ENCODE measurements at regions not wholly inside any gene's neighbourhood (a gene's known extent, or its start where the extent isn't known, plus 50 kb on each side); places are given as distances from the start of the nearest gene placed in this dataset.

GRCh38 chr17:12257176-12257575, 236.5 kb downstream of the MAP2K4 start:
- FAIRE-seq (no peak), DNase-seq (ENCODE audit: low read depth, low spot score) (no peak)
- dilution Hi-C loops (cut with MboI; ENCODE audit: extremely low pct_ligation_motif_present, low sequenced_read_pairs) = no loop called here
- no peaks in the 10 kb centered on the region for H3K36me3 ChIP-seq (ENCODE audit: control insufficient read depth in 2 of 2, extremely low read depth in 1 of 2, insufficient read depth in 2 of 2, low read length in 2 of 2)
- H3K27me3 ChIP-seq (ENCODE audit: control insufficient read depth, extremely low read depth, insufficient read depth, low read length) = no peaks in the 10 kb centered on the region
- no peaks in the 10 kb centered on the region for H4K20me1 ChIP-seq (ENCODE audit: control insufficient read depth, extremely low read depth, insufficient read depth, low read length)
- no peaks in the 10 kb centered on the region for H3K9me1 ChIP-seq (ENCODE audit: control insufficient read depth, extremely low read depth, insufficient read depth, low read length)
- H3K4me2 ChIP-seq (ENCODE audit: control insufficient read depth, extremely low read depth, insufficient read depth, low read depth, low read length) = no peak overlapping the region
- no peak overlapping the region for H3K9ac ChIP-seq (ENCODE audit: control insufficient read depth, extremely low read depth, insufficient read depth, low read length)
- H3K4me3 ChIP-seq (ENCODE audit: control insufficient read depth in 2 of 3, extremely low read depth in 1 of 3, insufficient read depth in 2 of 3, low read depth in 1 of 3, low read length in 3 of 3) = no peak overlapping the region
- H3K27ac ChIP-seq (ENCODE audit: control insufficient read depth, insufficient read depth, low read length) = no peak overlapping the region
- no peaks in the 10 kb centered on the region for H3K79me2 ChIP-seq (ENCODE audit: control insufficient read depth, insufficient read depth, low read length)
- no peak for TF ChIP-seq EZH2 (IDR thresholded peaks at IDR 0.05; ENCODE audit: low read length)
- TF ChIP-seq, protein P1, sequence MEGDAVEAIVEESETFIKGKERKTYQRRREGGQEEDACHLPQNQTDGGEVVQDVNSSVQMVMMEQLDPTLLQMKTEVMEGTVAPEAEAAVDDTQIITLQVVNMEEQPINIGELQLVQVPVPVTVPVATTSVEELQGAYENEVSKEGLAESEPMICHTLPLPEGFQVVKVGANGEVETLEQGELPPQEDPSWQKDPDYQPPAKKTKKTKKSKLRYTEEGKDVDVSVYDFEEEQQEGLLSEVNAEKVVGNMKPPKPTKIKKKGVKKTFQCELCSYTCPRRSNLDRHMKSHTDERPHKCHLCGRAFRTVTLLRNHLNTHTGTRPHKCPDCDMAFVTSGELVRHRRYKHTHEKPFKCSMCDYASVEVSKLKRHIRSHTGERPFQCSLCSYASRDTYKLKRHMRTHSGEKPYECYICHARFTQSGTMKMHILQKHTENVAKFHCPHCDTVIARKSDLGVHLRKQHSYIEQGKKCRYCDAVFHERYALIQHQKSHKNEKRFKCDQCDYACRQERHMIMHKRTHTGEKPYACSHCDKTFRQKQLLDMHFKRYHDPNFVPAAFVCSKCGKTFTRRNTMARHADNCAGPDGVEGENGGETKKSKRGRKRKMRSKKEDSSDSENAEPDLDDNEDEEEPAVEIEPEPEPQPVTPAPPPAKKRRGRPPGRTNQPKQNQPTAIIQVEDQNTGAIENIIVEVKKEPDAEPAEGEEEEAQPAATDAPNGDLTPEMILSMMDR (optimal IDR thresholded peaks at IDR 0.05 in 1 of 3, IDR thresholded peaks at IDR 0.05 in 1 of 3, conservative IDR thresholded peaks at IDR 0.05 in 1 of 3; ENCODE audit: extremely low read depth in 1 of 3, insufficient read depth in 2 of 3, low read length in 3 of 3) = no peak
- H3K9me3 ChIP-seq (ENCODE audit: control insufficient read depth, low read depth, low read length) = peaks cover 2% of the 10 kb centered on the region
- no peak overlapping the region for H2AFZ ChIP-seq (ENCODE audit: control insufficient read depth, low read length)
- H3K4me1 ChIP-seq (ENCODE audit: control insufficient read depth, extremely low read depth, insufficient read depth, low read length) = no peaks in the 10 kb centered on the region

DNA sequence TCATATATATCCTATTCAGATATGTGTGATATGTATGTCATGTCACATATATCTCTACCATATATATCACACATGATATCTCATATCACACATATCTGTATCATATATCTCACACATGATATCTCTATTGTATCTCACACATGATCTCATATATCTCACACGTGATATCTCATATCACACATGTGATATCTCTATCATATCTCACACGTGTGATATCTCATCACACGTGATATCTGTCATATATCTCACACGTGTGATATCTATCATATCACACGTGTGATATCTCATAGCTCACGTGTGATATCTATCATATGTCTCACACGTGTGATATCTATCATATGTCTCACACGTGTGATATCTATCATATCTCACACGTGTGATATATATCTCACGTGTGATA, 240.7 kb downstream of the MAP2K4 start:
- Histone ChIP-seq H2AFZ (ENCODE audit: control insufficient read depth, low read length) (no peak overlapping the region), H3K9ac (ENCODE audit: control insufficient read depth, extremely low read depth, insufficient read depth, low read length) (no peak overlapping the region), H4K20me1 (ENCODE audit: control insufficient read depth, extremely low read depth, insufficient read depth, low read length) (no peaks in the 10 kb centered on the region), H3K79me2 (ENCODE audit: control insufficient read depth, insufficient read depth, low read length) (no peaks in the 10 kb centered on the region), H3K4me1 (ENCODE audit: control insufficient read depth, extremely low read depth, insufficient read depth, low read length) (no peaks in the 10 kb centered on the region), H3K9me3 (ENCODE audit: control insufficient read depth, low read depth, low read length) (peaks cover 2% of the 10 kb centered on the region), H3K9me1 (ENCODE audit: control insufficient read depth, extremely low read depth, insufficient read depth, low read length) (no peaks in the 10 kb centered on the region), H3K36me3 (ENCODE audit: control insufficient read depth in 2 of 2, extremely low read depth in 1 of 2, insufficient read depth in 2 of 2, low read length in 2 of 2) (no peaks in the 10 kb centered on the region), H3K27ac (ENCODE audit: control insufficient read depth, insufficient read depth, low read length) (no peak overlapping the region), H3K27me3 (ENCODE audit: control insufficient read depth, extremely low read depth, insufficient read depth, low read length) (no peaks in the 10 kb centered on the region), H3K4me3 (ENCODE audit: control insufficient read depth in 2 of 3, extremely low read depth in 1 of 3, insufficient read depth in 2 of 3, low read depth in 1 of 3, low read length in 3 of 3) (no peak overlapping the region), H3K4me2 (ENCODE audit: control insufficient read depth, extremely low read depth, insufficient read depth, low read depth, low read length) (no peak overlapping the region)
- DNase-seq (ENCODE audit: low read depth, low spot score) (no peak), FAIRE-seq (no peak)
- dilution Hi-C loops (cut with MboI; ENCODE audit: extremely low pct_ligation_motif_present, low sequenced_read_pairs) = no loop called here
- TF ChIP-seq, protein P1 (optimal IDR thresholded peaks at IDR 0.05 in 1 of 3, IDR thresholded peaks at IDR 0.05 in 1 of 3, conservative IDR thresholded peaks at IDR 0.05 in 1 of 3; ENCODE audit: extremely low read depth in 1 of 3, insufficient read depth in 2 of 3, low read length in 3 of 3) = no peak
- TF ChIP-seq EZH2 (IDR thresholded peaks at IDR 0.05; ENCODE audit: low read length) = no peak
